ENCODE measurements at regions not wholly inside any gene's neighbourhood (a gene's known extent, or its start where the extent isn't known, plus 50 kb on each side); places are given as distances from the start of the nearest gene placed in this dataset.

- Histone ChIP-seq H3K4me1 (ENCODE audit: insufficient read depth) (peaks cover 4% of the 10 kb centered on the region), H3K36me3 (no peaks in the 10 kb centered on the region), H3K4me3 (no peak overlapping the region), H3K9me3 (no peaks in the 10 kb centered on the region), H3K27me3 (no peaks in the 10 kb centered on the region), H3K27ac (no peak overlapping the region)
- intact Hi-C loops (cut with DNase I), result no loop called here
- no peak for DNase-seq
- TF ChIP-seq CTCF (IDR thresholded peaks at IDR 0.05) (no peak), EP300 (IDR thresholded peaks at IDR 0.05) (no peak), POLR2A (IDR thresholded peaks at IDR 0.05) (no peak)
- 74 to 82% (median 81%) methylated on average over 8 of the region's 8 CpGs for WGBS, 3 donors
Observed at GRCh38 chr22:48155446-48155845, 1393.0 kb downstream of the TBC1D22A start.

GRCh38 chr22:48154943-48155240, 1392.4 kb downstream of the TBC1D22A start:
- Histone ChIP-seq H3K27ac (no peak overlapping the region), H3K27me3 (no peaks in the 10 kb centered on the region), H3K4me3 (no peak overlapping the region), H3K9me3 (no peaks in the 10 kb centered on the region), H3K4me1 (ENCODE audit: insufficient read depth) (peaks cover 4% of the 10 kb centered on the region), H3K36me3 (no peaks in the 10 kb centered on the region)
- no peak for DNase-seq
- intact Hi-C loops (cut with DNase I), result no loop called here
- WGBS, 3 donors, result 87 to 91% (median 87%) methylated on average over 7 to 8 of the region's 8 CpGs
- TF ChIP-seq EP300 (IDR thresholded peaks at IDR 0.05) (no peak), CTCF (IDR thresholded peaks at IDR 0.05) (no peak), POLR2A (IDR thresholded peaks at IDR 0.05) (no peak)

GRCh38 chr22:48154169-48154942, 1391.9 kb downstream of the TBC1D22A start:
- Histone ChIP-seq H3K4me1 (ENCODE audit: insufficient read depth) (peaks cover 4% of the 10 kb centered on the region), H3K27me3 (no peaks in the 10 kb centered on the region), H3K36me3 (no peaks in the 10 kb centered on the region), H3K27ac (no peak overlapping the region), H3K4me3 (no peak overlapping the region), H3K9me3 (no peaks in the 10 kb centered on the region)
- no peak for DNase-seq
- intact Hi-C loops (cut with DNase I), result no loop called here
- 92 to 94% (median 92%) methylated on average over 18 of the region's 18 CpGs for WGBS, 3 donors
- TF ChIP-seq CTCF (IDR thresholded peaks at IDR 0.05), result no peak
- TF ChIP-seq POLR2A (IDR thresholded peaks at IDR 0.05), result no peak
- no peak for TF ChIP-seq EP300 (IDR thresholded peaks at IDR 0.05)

GRCh38 chr22:48153726-48154125, 1391.3 kb downstream of the TBC1D22A start:
- WGBS, 3 donors, result 86 to 96% (median 93%) methylated on average over 10 of the region's 10 CpGs
- no peak for DNase-seq
- peaks cover 4% of the 10 kb centered on the region for H3K4me1 ChIP-seq (ENCODE audit: insufficient read depth)
- H3K36me3 ChIP-seq, result no peaks in the 10 kb centered on the region
- TF ChIP-seq EP300 (IDR thresholded peaks at IDR 0.05) (no peak), POLR2A (IDR thresholded peaks at IDR 0.05) (no peak), CTCF (IDR thresholded peaks at IDR 0.05) (no peak)
- H3K4me3 ChIP-seq, result no peak overlapping the region
- intact Hi-C loops (cut with DNase I), result no loop called here
- no peaks in the 10 kb centered on the region for H3K9me3 ChIP-seq
- no peaks in the 10 kb centered on the region for H3K27me3 ChIP-seq
- H3K27ac ChIP-seq, result no peak overlapping the region
